ENCODE measurements at regions not wholly inside any gene's neighbourhood (a gene's known extent, or its start where the extent isn't known, plus 50 kb on each side); places are given as distances from the start of the nearest gene placed in this dataset.

DNA sequence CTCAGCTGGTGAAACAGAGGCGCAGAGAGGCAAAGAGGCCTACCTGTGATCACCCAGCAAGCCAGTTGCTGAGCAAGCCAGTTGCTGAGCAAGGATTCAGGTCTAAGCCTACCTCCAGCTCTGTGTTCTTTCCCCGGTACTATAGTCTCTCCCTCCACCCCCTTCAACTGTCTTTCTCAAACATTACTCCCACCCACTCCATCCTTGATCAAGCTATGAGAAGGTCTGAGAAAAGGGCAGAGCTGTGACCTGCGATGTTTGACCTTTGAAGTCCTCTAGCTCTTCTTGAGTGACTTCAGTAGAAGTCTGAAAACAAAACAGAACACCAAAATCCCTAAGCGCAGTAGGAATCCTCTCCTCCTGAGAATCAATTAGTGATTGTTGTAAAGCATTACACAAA is 665.2 kb upstream of the ID2 start:
- Histone ChIP-seq H3K36me3 (replicated peaks; ENCODE audit: control insufficient read depth, insufficient read depth, low read length) (no peaks in the 10 kb centered on the region), H3K27me3 (ENCODE audit: control insufficient read depth, insufficient read depth, low read length) (no peaks in the 10 kb centered on the region), H3K4me3 (ENCODE audit: insufficient read depth, low read depth, low read length) (no peak overlapping the region)
- DNase-seq: no peak

DNA sequence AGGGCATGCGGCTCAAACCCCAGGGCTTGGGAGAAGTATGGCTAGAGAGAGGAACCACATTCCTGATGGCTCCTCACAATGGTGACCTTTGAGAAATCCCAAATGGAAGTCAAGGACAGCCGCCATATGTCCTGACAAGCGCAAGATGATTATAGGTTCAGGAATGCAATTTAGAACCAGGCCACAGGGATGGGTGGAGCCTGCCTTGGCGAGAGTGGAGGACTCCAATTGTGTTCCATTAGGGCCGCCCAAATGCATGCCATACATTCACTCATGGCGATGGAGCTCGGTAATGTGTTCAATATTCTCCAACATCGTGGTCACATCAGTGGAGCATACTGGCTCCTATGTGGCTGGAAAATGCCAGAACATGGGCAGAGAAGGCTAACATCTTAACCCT is 662.9 kb upstream of the ID2 start:
- DNase-seq: no peak
- Histone ChIP-seq H3K27me3 (ENCODE audit: control insufficient read depth, insufficient read depth, low read length) (no peaks in the 10 kb centered on the region), H3K36me3 (replicated peaks; ENCODE audit: control insufficient read depth, insufficient read depth, low read length) (no peaks in the 10 kb centered on the region), H3K4me3 (ENCODE audit: insufficient read depth, low read depth, low read length) (no peak overlapping the region)

DNA sequence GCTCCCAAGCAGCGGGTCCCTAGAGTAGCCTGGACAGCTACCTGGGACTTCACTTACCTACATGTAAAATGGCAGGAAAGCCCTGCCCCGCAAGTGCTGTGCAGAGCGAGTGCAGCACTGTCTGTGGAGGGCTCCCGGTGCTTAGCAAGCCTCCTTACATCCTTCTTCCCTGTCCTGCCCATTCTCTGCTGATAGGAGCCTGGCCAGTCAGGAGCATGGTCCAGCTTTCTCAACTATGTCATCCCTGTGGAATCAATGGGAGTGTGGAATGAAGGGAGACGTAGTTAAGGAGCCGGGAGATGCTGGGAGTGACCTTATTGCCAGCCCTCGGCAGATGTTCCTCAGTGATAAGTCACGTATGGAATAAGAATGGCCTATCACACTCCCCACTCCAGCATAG is 661.9 kb upstream of the ID2 start:
- DNase-seq: no peak
- no peaks in the 10 kb centered on the region for H3K36me3 ChIP-seq (replicated peaks; ENCODE audit: control insufficient read depth, insufficient read depth, low read length)
- H3K27me3 ChIP-seq (ENCODE audit: control insufficient read depth, insufficient read depth, low read length): no peaks in the 10 kb centered on the region
- H3K4me3 ChIP-seq (ENCODE audit: insufficient read depth, low read depth, low read length): no peak overlapping the region

DNA sequence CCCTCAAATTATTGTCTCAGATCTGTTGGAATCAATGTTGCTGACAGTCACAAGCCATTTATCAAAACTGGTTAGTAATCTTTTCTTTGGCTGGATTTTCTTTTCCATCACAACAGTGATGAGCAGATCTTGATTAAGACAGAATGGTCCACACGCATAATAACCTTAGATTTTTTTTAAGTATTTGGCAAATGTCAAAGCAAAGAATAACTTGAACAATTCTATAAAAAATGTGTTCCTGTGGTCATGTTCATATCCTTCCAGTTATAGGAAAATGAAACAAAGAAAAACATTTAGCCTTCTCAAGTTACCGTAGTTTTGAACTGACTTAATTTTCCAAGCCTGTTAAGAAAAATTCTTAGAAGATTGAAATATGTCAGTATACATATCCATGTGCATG is 659.9 kb upstream of the ID2 start:
- H3K27me3 ChIP-seq (ENCODE audit: control insufficient read depth, insufficient read depth, low read length): no peaks in the 10 kb centered on the region
- H3K36me3 ChIP-seq (replicated peaks; ENCODE audit: control insufficient read depth, insufficient read depth, low read length): no peaks in the 10 kb centered on the region
- H3K4me3 ChIP-seq (ENCODE audit: insufficient read depth, low read depth, low read length): no peak overlapping the region
- DNase-seq: no peak

DNA sequence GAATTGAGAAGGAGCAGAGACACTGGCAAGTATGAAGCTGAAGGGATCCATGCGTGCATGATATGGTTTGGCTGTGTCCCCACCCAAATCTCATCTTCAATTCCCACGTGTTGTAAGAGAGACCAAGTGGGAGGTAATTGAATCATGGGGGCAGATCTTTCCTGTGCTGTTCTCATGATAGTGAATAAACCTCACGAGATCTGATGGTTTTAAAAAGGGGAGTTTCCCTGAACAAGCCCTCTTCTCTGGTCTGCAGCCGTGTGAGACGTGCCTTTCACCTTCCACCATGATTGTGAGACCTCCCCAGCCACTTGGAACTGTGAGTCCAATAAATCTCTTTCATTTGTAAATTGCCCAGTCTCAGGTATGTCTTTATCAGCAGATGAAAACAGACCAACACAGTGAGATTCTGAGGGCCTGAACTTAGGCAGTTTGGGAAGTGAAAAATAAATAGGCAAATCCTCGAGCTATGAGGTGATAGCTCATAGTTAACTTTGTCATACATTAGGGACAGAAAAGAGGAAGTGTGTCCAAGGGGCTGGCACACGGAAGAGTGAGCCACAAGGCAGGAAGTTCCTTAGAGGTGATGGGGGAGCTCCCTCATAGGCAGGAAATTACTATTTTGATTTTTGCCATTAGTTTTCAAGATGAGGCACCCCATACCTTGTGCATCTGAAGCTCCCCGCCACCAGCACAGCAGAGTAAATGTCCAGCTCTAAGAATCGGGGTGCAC is 658.8 kb upstream of the ID2 start:
- no peaks in the 10 kb centered on the region for H3K27me3 ChIP-seq (ENCODE audit: control insufficient read depth, insufficient read depth, low read length)
- H3K4me3 ChIP-seq (ENCODE audit: insufficient read depth, low read depth, low read length): no peak overlapping the region
- no peak for DNase-seq
- H3K36me3 ChIP-seq (replicated peaks; ENCODE audit: control insufficient read depth, insufficient read depth, low read length): no peaks in the 10 kb centered on the region

DNA sequence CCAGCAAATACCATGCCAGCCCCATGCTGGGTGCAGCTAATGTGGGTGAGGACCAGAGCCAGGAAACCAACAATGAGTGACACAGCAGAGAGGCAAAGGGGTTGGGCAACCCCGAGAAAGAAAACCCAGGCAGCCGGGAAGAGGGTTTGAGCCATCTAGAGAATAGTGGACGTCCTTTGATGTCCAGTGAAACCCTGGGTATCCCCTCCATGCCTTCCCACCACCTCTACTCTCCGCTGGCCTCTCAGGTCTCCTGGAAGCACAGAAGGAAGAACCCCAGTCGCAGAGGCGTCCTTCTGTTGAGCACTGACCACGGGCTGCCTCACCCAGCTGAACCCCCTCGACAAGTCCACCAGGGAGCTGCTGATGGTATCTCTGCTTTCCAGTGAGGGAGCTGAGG is 657.4 kb upstream of the ID2 start:
- DNase-seq: no peak
- Histone ChIP-seq H3K4me3 (ENCODE audit: insufficient read depth, low read depth, low read length) (no peak overlapping the region), H3K27me3 (ENCODE audit: control insufficient read depth, insufficient read depth, low read length) (no peaks in the 10 kb centered on the region)

DNA sequence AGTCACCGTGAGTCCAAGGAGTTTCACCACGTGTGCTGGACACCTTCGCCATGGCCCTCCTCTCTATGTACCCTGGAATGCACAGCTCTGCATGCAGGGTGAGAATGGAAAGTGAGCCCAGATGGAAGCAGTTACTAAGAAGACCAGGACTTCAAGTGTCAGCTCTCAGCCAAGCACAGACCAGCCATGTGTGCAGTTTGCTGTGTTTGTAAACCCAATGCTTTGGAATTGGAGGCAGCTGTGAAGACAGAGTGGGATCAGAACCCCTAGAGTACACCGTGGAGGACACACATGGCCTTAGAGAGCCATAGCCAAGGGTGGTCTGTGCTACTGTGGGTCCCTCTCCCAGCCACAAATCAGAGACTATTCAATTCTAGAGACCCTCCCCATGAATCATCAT is 655.5 kb upstream of the ID2 start:
- no peak for DNase-seq
- H3K36me3 ChIP-seq (replicated peaks; ENCODE audit: control insufficient read depth, insufficient read depth, low read length): no peaks in the 10 kb centered on the region
- H3K27me3 ChIP-seq (ENCODE audit: control insufficient read depth, insufficient read depth, low read length): no peaks in the 10 kb centered on the region
- H3K4me3 ChIP-seq (ENCODE audit: insufficient read depth, low read depth, low read length): no peak overlapping the region

More for the DNA sequence above, 657.4 kb upstream of the ID2 start:
- no peaks in the 10 kb centered on the region for H3K36me3 ChIP-seq (replicated peaks; ENCODE audit: control insufficient read depth, insufficient read depth, low read length)

DNA sequence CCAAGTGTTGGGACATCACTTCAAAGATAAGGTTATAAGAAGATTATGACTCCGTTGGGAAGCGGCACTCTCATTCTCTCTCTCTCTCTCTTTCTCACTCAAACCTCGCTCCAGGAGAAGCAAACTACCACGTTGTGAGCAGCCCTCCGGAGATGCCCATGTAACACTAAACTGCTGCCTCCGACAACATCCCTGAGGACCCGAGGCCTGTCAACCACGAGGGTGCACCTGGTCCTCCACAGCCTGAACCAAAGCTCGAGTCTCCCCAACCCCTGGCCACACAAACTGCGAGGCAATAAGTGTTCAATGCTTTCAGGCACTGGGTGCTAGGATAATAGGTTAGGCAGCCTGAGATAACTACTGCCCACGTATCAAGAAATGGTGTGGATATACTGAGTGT is 654.5 kb upstream of the ID2 start:
- no peak for DNase-seq
- H3K36me3 ChIP-seq (replicated peaks; ENCODE audit: control insufficient read depth, insufficient read depth, low read length): no peaks in the 10 kb centered on the region
- H3K4me3 ChIP-seq (ENCODE audit: insufficient read depth, low read depth, low read length): no peak overlapping the region
- no peaks in the 10 kb centered on the region for H3K27me3 ChIP-seq (ENCODE audit: control insufficient read depth, insufficient read depth, low read length)

DNA sequence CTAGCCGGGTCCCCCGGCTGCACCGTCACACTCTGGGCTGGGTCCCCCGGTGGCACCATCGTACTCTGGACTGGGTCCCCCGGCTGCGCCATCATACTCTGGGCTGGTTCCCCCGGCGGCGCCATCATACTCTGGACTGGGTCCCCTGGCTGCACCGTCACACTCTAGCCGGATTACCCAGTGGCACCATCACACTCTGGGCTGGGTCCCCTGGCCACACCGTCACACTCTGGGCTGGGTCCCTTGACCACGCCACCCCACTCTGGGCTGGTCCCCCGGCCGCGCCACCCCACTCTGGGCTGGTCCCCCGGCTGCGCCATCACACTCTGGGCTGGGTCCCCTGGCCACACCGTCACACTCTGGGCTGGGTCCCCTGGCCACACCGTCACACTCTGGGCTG is 653.8 kb upstream of the ID2 start:
- no peak overlapping the region for H3K4me3 ChIP-seq (ENCODE audit: insufficient read depth, low read depth, low read length)
- H3K27me3 ChIP-seq (ENCODE audit: control insufficient read depth, insufficient read depth, low read length): no peaks in the 10 kb centered on the region
- no peak for DNase-seq

DNA sequence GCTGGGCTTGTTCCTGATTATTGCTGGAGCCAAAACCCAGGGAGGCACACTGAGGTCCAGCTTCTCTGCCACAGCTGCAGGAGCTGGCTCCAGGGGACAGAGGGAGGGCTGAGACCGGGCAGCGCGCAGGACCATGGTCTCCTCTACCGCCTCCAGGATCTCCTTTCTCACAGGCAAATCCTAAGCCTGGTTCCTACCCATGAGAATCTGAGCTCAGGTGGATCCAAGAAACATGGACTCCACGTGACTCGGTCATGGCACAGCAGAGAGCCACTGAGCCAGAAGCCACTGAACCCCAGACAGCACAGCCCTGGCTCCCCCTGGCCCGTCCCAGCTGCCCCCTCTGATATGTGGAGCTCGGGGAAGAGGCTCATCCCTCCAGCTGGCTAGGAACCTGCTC is 653.4 kb upstream of the ID2 start:
- Histone ChIP-seq H3K4me3 (ENCODE audit: insufficient read depth, low read depth, low read length) (no peak overlapping the region), H3K27me3 (ENCODE audit: control insufficient read depth, insufficient read depth, low read length) (no peaks in the 10 kb centered on the region), H3K36me3 (replicated peaks; ENCODE audit: control insufficient read depth, insufficient read depth, low read length) (no peaks in the 10 kb centered on the region)
- DNase-seq: no peak

More for the DNA sequence above, 653.8 kb upstream of the ID2 start:
- no peaks in the 10 kb centered on the region for H3K36me3 ChIP-seq (replicated peaks; ENCODE audit: control insufficient read depth, insufficient read depth, low read length)

DNA sequence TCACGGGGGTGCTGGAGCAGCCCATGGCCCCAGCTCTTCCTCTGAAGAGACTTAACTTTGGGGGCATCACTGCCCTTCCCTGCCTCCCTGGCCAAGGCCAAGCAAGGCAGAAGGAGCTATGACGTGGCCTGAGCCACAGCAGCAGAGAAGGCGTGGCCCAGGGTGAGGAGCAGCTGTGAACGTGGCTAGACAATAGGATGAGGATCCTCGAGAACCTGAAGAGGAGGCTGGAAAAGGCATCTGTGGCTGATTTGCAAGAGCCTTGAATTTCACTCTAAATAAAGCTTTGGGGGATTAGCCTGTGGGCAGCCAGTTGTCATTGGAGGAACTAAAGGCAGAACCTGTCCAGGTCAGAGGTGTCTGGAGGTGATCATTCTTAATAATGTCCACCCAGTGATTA is 652.9 kb upstream of the ID2 start:
- no peak for DNase-seq
- no peaks in the 10 kb centered on the region for H3K27me3 ChIP-seq (ENCODE audit: control insufficient read depth, insufficient read depth, low read length)
- H3K4me3 ChIP-seq (ENCODE audit: insufficient read depth, low read depth, low read length): no peak overlapping the region
- H3K36me3 ChIP-seq (replicated peaks; ENCODE audit: control insufficient read depth, insufficient read depth, low read length): no peaks in the 10 kb centered on the region

DNA sequence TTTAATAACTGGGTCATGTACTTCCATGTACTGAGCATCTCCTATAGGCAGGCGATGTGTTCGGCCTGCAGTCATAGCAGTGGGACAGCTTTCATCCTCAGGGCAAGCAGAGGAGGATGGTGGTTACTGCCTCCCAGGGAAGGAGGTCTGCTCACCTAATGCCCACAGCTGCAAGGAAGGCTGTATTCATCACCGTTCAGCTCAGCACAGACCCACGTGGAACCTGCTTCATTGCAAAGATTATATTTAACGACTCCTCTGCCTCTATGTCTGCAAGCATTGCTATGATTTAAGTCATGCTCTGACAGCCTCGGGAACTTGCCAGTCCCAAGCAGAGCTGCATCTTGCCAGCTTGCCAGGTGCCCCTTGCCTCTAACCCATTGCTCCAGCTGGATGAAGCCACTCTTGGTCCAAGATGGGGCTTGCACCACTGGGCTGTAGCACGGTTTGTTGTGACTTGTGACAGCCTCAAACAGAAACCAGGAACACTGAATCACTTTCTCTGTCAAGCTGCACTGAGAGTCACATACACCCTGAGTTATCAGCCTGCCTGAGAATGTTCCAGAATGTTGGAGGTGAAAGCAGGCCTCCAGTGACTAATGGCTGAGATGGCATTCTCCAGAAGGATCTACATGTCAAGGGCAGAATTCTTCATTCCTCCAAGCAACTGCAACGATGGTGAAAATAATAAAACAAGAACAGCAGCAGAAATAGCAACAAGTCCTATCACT is 651.1 kb upstream of the ID2 start:
- no peaks in the 10 kb centered on the region for H3K27me3 ChIP-seq (ENCODE audit: control insufficient read depth, insufficient read depth, low read length)
- H3K36me3 ChIP-seq (replicated peaks; ENCODE audit: control insufficient read depth, insufficient read depth, low read length): no peaks in the 10 kb centered on the region
- no peak for DNase-seq
- no peak overlapping the region for H3K4me3 ChIP-seq (ENCODE audit: insufficient read depth, low read depth, low read length)

DNA sequence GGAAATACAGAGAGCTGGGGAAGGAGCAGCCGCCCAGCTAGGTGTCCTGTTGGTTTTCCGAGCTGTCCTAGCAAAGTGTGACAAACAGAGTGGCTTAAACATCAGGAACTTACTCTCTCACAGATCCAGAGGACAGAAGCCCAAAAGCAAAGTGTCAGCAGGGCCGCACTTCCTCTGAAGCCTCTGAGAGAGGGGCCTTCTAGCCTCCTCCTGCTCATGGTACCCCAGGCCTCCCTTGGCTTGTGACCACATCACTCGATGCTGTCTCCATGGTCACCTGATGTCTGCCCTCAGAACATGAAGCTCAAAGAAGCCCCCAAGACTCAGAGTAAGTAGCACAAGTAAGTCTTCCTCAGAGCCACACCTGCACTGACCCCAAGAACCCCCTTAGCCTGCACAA is 650.5 kb upstream of the ID2 start:
- H3K36me3 ChIP-seq (replicated peaks; ENCODE audit: control insufficient read depth, insufficient read depth, low read length): no peaks in the 10 kb centered on the region
- no peak for DNase-seq
- no peak overlapping the region for H3K4me3 ChIP-seq (ENCODE audit: insufficient read depth, low read depth, low read length)
- H3K27me3 ChIP-seq (ENCODE audit: control insufficient read depth, insufficient read depth, low read length): no peaks in the 10 kb centered on the region

DNA sequence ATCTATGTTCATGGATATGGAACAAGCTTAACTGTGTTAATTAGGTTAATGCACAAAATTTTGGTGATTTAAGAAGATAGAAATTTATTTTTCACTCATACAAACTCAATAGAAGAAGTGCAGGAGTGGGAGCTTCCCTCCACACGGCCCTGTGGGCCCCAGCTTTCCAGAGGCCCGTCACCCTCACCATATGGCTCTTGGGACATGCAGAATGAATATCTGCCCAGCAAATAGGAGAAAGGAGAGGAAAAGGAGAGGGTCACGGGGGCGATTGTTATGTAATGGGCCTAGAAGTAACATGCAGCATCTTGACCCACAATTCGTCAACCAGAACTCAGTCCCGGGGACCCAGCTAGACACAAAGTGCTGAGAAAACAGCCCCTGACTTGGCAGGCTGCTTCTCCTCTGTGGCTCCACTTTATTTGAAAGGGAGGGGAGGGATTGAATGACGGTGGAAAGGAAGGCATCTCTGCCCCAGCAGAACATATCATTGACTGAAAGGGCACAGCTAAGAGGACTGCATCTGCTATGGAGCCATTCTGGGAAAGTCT is 648.2 kb upstream of the ID2 start:
- H3K4me3 ChIP-seq (ENCODE audit: insufficient read depth, low read depth, low read length): no peak overlapping the region
- no peak for DNase-seq
- H3K36me3 ChIP-seq (replicated peaks; ENCODE audit: control insufficient read depth, insufficient read depth, low read length): no peaks in the 10 kb centered on the region
- no peaks in the 10 kb centered on the region for H3K27me3 ChIP-seq (ENCODE audit: control insufficient read depth, insufficient read depth, low read length)

DNA sequence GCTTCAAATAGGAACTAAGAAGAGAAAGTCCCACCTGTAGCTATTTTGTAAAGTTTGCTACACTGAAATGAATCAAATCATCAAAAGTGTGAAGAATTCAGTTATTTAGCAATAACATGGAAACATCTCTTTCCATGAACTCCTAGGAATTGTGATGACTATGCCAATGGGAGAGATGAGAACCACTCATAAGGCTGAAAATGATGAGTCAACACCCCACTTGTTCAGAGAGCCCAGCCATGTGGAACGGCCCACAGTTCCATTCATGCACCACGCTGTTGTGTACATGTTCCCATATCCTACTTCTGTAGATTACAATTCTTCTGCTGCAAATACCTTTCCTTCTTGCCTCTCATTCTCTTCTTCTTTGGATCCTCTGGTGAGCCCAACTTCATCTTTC is 645.5 kb upstream of the ID2 start:
- Histone ChIP-seq H3K27me3 (ENCODE audit: control insufficient read depth, insufficient read depth, low read length) (no peaks in the 10 kb centered on the region), H3K36me3 (replicated peaks; ENCODE audit: control insufficient read depth, insufficient read depth, low read length) (no peaks in the 10 kb centered on the region), H3K4me3 (ENCODE audit: insufficient read depth, low read depth, low read length) (no peak overlapping the region)
- no peak for DNase-seq
